Spleen (tissue), 7 donors: ENCODE measurements at regions not wholly inside any gene's neighbourhood (a gene's known extent, or its start where the extent isn't known, plus 50 kb on each side); places are given as distances from the start of the nearest gene placed in this dataset.

ENCODE experiments used
- CTCF ChIP-seq, 11 experiments: fragments of 200-600 bp in 7 of 11; fragments of 450-650 bp in 4 of 11; sonication (generic) in 4 of 11; IDR thresholded peaks in 8 of 11; conservative IDR thresholded peaks in 3 of 11; 1 replicate in 7 of 11; 2 replicates in 4 of 11; pipeline versions ENCODE4 v1.4.0 to v1.8.0; 2016 to 2021; ENCODE audit warnings: antibody characterized with exemption in 11 of 11, inconsistent platforms in 4 of 11, mild to moderate bottlenecking in 1 of 11
- POLR2A ChIP-seq, 3 donors: fragments of 450-650 bp; IDR thresholded peaks; one replicate each; pipeline ENCODE4 v1.5.1; 2017; ENCODE audit warnings: antibody characterized with exemption in 3 of 3, mild to moderate bottlenecking in 1 of 3
- POLR2AphosphoS5 ChIP-seq, 3 donors: sonication (generic); formaldehyde crosslinking; IDR thresholded peaks; one replicate each; pipeline ENCODE4 v1.5.1; 2017; ENCODE audit warnings: antibody characterized with exemption in 3 of 3
- donor health status: DM: no; HTN: no; CAD: no; lungs with moderate emphysema.
- donor health status: DM: no; HTN: no; CAD: no.
- donor health status: DM: no; HTN: no; CAD: no.

GRCh38 chr18:30625961-30626360 lies 416.6 kb downstream of the DSC3 start:
- TF ChIP-seq CTCF (IDR thresholded peaks at IDR 0.05 in 8 of 11, conservative IDR thresholded peaks at IDR 0.05 in 3 of 11): no peak
- no peak for TF ChIP-seq POLR2AphosphoS5 (IDR thresholded peaks at IDR 0.05)
- no peak for TF ChIP-seq POLR2A (IDR thresholded peaks at IDR 0.05)
